ENCODE measurements at regions not wholly inside any gene's neighbourhood (a gene's known extent, or its start where the extent isn't known, plus 50 kb on each side); places are given as distances from the start of the nearest gene placed in this dataset.

DNA sequence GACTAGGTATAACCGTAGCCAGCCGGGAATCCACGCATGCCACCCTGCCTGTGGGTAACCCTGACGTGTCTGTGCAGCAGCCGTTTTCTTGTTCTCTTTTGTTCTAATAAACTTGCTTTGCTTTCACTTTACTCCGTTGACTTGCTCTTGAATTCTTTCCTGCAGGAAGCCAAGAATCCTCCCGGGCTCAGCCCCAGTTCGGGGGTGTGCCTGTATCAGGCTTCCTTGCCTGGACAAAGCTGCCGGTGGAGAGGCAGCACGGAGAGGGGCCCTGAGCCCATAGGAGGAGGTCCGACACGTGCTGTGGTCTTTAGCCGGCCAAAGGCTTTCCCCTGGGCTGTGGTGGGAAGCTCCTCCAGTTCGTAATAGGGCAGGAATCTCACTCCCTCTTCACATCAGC, 256.5 kb upstream of the PPP2R2D start:
- H3K36me3 ChIP-seq (replicated peaks in 1 of 2; ENCODE audit: control insufficient read depth in 1 of 2, insufficient read depth in 2 of 2, low read length in 2 of 2): no peaks in the 10 kb centered on the region
- no peak overlapping the region for H3K4me2 ChIP-seq (ENCODE audit: low read depth, low read length)
- CTCF ChIA-PET (ENCODE audit: low intra/inter-chr PET ratio, low total read pairs): no interaction called here
- H2AFZ ChIP-seq (ENCODE audit: low read length): no peak overlapping the region
- intact Hi-C loops (cut with micrococcal nuclease; ENCODE audit: unreplicated experiment) (no loop called here), in situ Hi-C loops (cut with HindIII; ENCODE audit: extremely low pct_ligation_motif_present, low pct_unique_long_range_greater_than_20kb) (no loop called here)
- peaks cover 12% of the 10 kb centered on the region for H3K4me1 ChIP-seq (ENCODE audit: insufficient read depth, low read length)
- ATAC-seq (no peak), DNase-seq (ENCODE audit: low spot score) (no peak), FAIRE-seq (no peak)
- H3K27me3 ChIP-seq (ENCODE audit: control insufficient read depth in 1 of 2, insufficient read depth in 2 of 2, low read length in 2 of 2): peaks cover 4 to 24% of the 10 kb centered on the region in 2 experiments; a peak in 3 of 5 replicates
- WGBS (ENCODE audit: low lambda C conversion rate): 53% methylated on average over 10 of the region's 14 CpGs
- H3K27ac ChIP-seq (ENCODE audit: extremely low read length, insufficient read depth, low read length): no peak overlapping the region
- POLR2A ChIA-PET: no interaction called here
- peaks cover 10% of the 10 kb centered on the region; the same call in 1 of the 2 replicates for H3K9me3 ChIP-seq (ENCODE audit: low read length)
- no peak overlapping the region for H3K4me3 ChIP-seq (replicated peaks in 1 of 3; ENCODE audit: insufficient read depth in 1 of 3, low read depth in 2 of 3, low read length in 3 of 3)
- H3K79me2 ChIP-seq (ENCODE audit: insufficient read depth, low read length): no peaks in the 10 kb centered on the region
- TF ChIP-seq, protein P1, sequence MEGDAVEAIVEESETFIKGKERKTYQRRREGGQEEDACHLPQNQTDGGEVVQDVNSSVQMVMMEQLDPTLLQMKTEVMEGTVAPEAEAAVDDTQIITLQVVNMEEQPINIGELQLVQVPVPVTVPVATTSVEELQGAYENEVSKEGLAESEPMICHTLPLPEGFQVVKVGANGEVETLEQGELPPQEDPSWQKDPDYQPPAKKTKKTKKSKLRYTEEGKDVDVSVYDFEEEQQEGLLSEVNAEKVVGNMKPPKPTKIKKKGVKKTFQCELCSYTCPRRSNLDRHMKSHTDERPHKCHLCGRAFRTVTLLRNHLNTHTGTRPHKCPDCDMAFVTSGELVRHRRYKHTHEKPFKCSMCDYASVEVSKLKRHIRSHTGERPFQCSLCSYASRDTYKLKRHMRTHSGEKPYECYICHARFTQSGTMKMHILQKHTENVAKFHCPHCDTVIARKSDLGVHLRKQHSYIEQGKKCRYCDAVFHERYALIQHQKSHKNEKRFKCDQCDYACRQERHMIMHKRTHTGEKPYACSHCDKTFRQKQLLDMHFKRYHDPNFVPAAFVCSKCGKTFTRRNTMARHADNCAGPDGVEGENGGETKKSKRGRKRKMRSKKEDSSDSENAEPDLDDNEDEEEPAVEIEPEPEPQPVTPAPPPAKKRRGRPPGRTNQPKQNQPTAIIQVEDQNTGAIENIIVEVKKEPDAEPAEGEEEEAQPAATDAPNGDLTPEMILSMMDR (CRISPR knock-in tag; IDR thresholded peaks at IDR 0.05): no peak
- TF ChIP-seq ZNF260 (CRISPR knock-in tag; IDR thresholded peaks at IDR 0.05; ENCODE audit: borderline replicate concordance, low read depth) (no peak), EED (CRISPR knock-in tag; IDR thresholded peaks at IDR 0.05) (no peak), ZNF547 (CRISPR knock-in tag; IDR thresholded peaks at IDR 0.05) (no peak), IKZF4 (CRISPR knock-in tag; IDR thresholded peaks at IDR 0.05; ENCODE audit: borderline replicate concordance, low read depth, not compliant biosample characterization) (no peak), MBNL3 (CRISPR knock-in tag; conservative IDR thresholded peaks at IDR 0.05) (no peak)
- TF ChIP-seq, protein P2, sequence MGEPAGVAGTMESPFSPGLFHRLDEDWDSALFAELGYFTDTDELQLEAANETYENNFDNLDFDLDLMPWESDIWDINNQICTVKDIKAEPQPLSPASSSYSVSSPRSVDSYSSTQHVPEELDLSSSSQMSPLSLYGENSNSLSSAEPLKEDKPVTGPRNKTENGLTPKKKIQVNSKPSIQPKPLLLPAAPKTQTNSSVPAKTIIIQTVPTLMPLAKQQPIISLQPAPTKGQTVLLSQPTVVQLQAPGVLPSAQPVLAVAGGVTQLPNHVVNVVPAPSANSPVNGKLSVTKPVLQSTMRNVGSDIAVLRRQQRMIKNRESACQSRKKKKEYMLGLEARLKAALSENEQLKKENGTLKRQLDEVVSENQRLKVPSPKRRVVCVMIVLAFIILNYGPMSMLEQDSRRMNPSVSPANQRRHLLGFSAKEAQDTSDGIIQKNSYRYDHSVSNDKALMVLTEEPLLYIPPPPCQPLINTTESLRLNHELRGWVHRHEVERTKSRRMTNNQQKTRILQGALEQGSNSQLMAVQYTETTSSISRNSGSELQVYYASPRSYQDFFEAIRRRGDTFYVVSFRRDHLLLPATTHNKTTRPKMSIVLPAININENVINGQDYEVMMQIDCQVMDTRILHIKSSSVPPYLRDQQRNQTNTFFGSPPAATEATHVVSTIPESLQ (CRISPR knock-in tag; conservative IDR thresholded peaks at IDR 0.05): no peak
- TF ChIP-seq, protein P3, sequence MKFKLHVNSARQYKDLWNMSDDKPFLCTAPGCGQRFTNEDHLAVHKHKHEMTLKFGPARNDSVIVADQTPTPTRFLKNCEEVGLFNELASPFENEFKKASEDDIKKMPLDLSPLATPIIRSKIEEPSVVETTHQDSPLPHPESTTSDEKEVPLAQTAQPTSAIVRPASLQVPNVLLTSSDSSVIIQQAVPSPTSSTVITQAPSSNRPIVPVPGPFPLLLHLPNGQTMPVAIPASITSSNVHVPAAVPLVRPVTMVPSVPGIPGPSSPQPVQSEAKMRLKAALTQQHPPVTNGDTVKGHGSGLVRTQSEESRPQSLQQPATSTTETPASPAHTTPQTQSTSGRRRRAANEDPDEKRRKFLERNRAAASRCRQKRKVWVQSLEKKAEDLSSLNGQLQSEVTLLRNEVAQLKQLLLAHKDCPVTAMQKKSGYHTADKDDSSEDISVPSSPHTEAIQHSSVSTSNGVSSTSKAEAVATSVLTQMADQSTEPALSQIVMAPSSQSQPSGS (CRISPR knock-in tag; IDR thresholded peaks at IDR 0.05): no peak
- no peaks in the 10 kb centered on the region for H4K20me1 ChIP-seq (ENCODE audit: insufficient read depth, low read length)
- no TSS peak for BruUV-seq (replicated peaks)
- no peak overlapping the region for H3K9ac ChIP-seq (ENCODE audit: insufficient read depth, low read depth, low read length)
